ENCODE measurements at regions not wholly inside any gene's neighbourhood (a gene's known extent, or its start where the extent isn't known, plus 50 kb on each side); places are given as distances from the start of the nearest gene placed in this dataset.
A peak's percentile ranks its signal among the peaks of the same experiment; 100 is the strongest.

DNA sequence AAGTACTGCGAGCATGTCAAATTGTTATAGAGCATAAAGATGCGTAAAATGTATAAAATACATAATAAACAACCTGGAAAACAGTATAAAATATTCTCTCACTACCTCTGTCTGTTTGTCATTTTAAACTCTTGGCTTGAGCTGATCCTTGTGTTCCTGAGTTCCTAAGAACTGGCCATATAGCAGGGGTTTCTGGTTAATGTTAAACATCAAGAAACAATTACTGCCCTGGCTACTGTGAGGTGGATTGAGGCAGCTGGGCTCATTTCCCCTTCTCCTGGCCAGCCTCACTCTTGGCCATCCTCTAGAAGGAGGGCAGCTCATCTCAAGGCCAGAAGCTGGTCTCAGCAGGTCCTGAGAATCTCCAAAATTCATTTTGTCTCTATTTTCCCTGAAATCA, 297.3 kb upstream of the USP24 start (continued):
- TF ChIP-seq POLR2A (IDR thresholded peaks at IDR 0.05; ENCODE audit: low read length) (no peak), GATA3 (IDR thresholded peaks at IDR 0.05; ENCODE audit: borderline replicate concordance) (no peak), FOSB (CRISPR knock-in tag; IDR thresholded peaks at IDR 0.05) (no peak)

GRCh38 chr1:55507578-55507931, 292.4 kb upstream of the USP24 start:
- peak overlapping the region; percentile 26; the same call in 1 of the 3 replicates for H3K4me3 ChIP-seq
- DNase-seq (ENCODE audit: low read depth in 1 of 2, low spot score in 1 of 2) (peak; percentile 7 to 53), FAIRE-seq (no peak), ATAC-seq (peak; percentile 68)
- ChIA-PET POLR2A (interaction anchor here (1.0 to 1.8 kb wide), 4 partner anchors 59 to 1072 kb away, joined by 3 to 9 read pairs (median 4); partner anchors contain the start of gene PLPP3), CTCF (interaction anchor here (1.4 to 2.1 kb wide), 2 partner anchors 63 to 1072 kb away, joined by 6 read pairs; partner anchors contain the start of gene PLPP3)
- H3K27ac ChIP-seq = peak overlapping the region; percentile 89 to 97
- H3K4me1 ChIP-seq = peaks cover 58% of the 10 kb centered on the region
- peak overlapping the region; percentile 89 for H3K4me2 ChIP-seq
- TF ChIP-seq CBX8 (IDR thresholded peaks at IDR 0.05) (no peak), HOXA7 (CRISPR knock-in tag; IDR thresholded peaks at IDR 0.05) (no peak), EHF (CRISPR knock-in tag; IDR thresholded peaks at IDR 0.05) (no peak), KDM5A (IDR thresholded peaks at IDR 0.05) (no peak), BHLHE40 (IDR thresholded peaks at IDR 0.05; ENCODE audit: low read depth, low read length) (no peak), ZNF302 (CRISPR knock-in tag; IDR thresholded peaks at IDR 0.05) (no peak), JUNB (IDR thresholded peaks at IDR 0.05) (no peak), TP53 (CRISPR knock-in tag; IDR thresholded peaks at IDR 0.05) (no peak), NR3C1 (IDR thresholded peaks at IDR 0.05) (no peak), ESRRA (IDR thresholded peaks at IDR 0.05; ENCODE audit: borderline replicate concordance, low read length) (no peak), CEBPB (IDR thresholded peaks at IDR 0.05) (no peak), HEYL (CRISPR knock-in tag; IDR thresholded peaks at IDR 0.05) (no peak), MYC (IDR thresholded peaks at IDR 0.05; ENCODE audit: borderline replicate concordance, low read length) (no peak), RARB (CRISPR knock-in tag; IDR thresholded peaks at IDR 0.05) (no peak), PHF8 (IDR thresholded peaks at IDR 0.05; ENCODE audit: borderline replicate concordance, low read depth) (no peak)
- TF ChIP-seq, protein P1, sequence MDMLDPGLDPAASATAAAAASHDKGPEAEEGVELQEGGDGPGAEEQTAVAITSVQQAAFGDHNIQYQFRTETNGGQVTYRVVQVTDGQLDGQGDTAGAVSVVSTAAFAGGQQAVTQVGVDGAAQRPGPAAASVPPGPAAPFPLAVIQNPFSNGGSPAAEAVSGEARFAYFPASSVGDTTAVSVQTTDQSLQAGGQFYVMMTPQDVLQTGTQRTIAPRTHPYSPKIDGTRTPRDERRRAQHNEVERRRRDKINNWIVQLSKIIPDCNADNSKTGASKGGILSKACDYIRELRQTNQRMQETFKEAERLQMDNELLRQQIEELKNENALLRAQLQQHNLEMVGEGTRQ (IDR thresholded peaks at IDR 0.05) = no peak
- TF ChIP-seq, protein P2, sequence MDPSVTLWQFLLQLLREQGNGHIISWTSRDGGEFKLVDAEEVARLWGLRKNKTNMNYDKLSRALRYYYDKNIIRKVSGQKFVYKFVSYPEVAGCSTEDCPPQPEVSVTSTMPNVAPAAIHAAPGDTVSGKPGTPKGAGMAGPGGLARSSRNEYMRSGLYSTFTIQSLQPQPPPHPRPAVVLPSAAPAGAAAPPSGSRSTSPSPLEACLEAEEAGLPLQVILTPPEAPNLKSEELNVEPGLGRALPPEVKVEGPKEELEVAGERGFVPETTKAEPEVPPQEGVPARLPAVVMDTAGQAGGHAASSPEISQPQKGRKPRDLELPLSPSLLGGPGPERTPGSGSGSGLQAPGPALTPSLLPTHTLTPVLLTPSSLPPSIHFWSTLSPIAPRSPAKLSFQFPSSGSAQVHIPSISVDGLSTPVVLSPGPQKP (IDR thresholded peaks at IDR 0.05; ENCODE audit: low read depth, low read length) = no peak
- 53% methylated on average over 2 of the region's 2 CpGs for WGBS (ENCODE audit: missing lambda C conversion rate)
- H3K9me3 ChIP-seq = no peaks in the 10 kb centered on the region

DNA sequence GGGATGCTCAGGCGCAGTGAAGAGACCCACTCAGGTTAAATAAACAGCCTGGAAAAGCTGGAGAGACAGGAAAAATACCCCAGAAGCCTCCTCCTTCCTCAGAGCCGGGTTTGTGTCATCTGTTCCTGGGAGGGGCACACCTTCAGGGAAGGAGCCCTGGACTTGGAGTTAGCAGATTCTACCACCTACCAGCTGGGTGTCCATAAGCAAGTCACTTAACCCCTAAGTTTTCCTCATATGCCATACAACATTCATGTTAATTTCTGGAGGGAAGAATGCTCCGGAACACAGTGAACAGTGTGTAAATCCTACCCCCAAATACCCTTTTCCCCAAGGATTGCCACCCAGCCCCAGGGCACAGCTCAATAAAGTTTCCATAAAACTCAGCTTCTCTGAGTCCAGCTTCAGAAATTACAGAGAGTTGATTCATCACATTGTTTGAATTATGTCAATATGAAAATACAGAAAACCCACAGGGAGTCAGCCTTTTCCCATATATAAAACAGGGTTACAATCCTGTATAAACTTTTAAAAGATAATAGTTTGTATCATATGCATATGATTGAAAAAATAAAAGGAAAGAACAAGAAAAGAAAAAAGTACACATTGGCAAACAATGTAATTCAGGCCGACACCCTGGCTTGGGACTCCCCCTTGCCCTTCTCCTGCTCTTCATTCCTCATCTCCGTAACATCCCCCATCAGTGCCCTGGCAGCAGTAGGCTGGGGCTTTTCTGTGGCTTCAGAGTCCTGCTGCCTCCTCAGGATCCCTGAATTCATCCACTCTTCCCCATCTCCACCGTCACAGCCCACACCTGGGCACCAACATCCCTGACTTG, 291.8 kb upstream of the USP24 start:
- Histone ChIP-seq H3K4me2 (peak overlapping the region; percentile 89), H3K4me1 (peaks cover 58% of the 10 kb centered on the region), H3K27ac (peak overlapping the region; percentile 89 to 97), H3K9me3 (no peaks in the 10 kb centered on the region), H3K4me3 (peak overlapping the region; percentile 26; the same call in 1 of the 3 replicates)
- CTCF ChIA-PET = interaction anchor here (0.8 to 2.1 kb wide), 5 partner anchors 59 to 1078 kb away, joined by 3 to 6 read pairs (median 5); partner anchors contain the start of gene PLPP3
- POLR2A ChIA-PET = interaction anchor here (1.0 to 1.8 kb wide), 4 partner anchors 59 to 1072 kb away, joined by 3 to 9 read pairs (median 4); partner anchors contain the start of gene PLPP3
- DNase-seq (ENCODE audit: low read depth in 1 of 2, low spot score in 1 of 2) = peak; percentile 44 to 78
- FAIRE-seq = no peak
- ATAC-seq = peak; percentile 85 to 90
- 0% methylated on average over 5 of the region's 6 CpGs for WGBS (ENCODE audit: missing lambda C conversion rate)
- TF ChIP-seq MAZ (IDR thresholded peaks at IDR 0.05; ENCODE audit: borderline replicate concordance, low read depth, low read length) (no peak), NPAS2 (CRISPR knock-in tag; IDR thresholded peaks at IDR 0.05; ENCODE audit: borderline replicate concordance) (no peak), HEYL (CRISPR knock-in tag; IDR thresholded peaks at IDR 0.05) (no peak), POLR2AphosphoS2 (conservative IDR thresholded peaks at IDR 0.05; ENCODE audit: low read length) (no peak), HOXB13 (CRISPR knock-in tag; IDR thresholded peaks at IDR 0.05; ENCODE audit: low read depth) (no peak), KDM5A (IDR thresholded peaks at IDR 0.05) (no peak), MAX (IDR thresholded peaks at IDR 0.05) (0 out of 2 replicates have a peak, but pooled peaks have one; percentile 33), CEBPB (IDR thresholded peaks at IDR 0.05) (peak in 1 of 2 experiments; percentile 40; a peak in 1 of 4 replicates), SREBF2 (IDR thresholded peaks at IDR 0.05) (no peak), HDAC2 (IDR thresholded peaks at IDR 0.05) (no peak), CHD4 (IDR thresholded peaks at IDR 0.05; ENCODE audit: borderline replicate concordance) (no peak), BHLHE40 (IDR thresholded peaks at IDR 0.05; ENCODE audit: low read depth, low read length) (no peak), JUNB (IDR thresholded peaks at IDR 0.05) (peak; percentile 52; the same call in 1 of the 2 replicates)
- TF ChIP-seq, protein P3, sequence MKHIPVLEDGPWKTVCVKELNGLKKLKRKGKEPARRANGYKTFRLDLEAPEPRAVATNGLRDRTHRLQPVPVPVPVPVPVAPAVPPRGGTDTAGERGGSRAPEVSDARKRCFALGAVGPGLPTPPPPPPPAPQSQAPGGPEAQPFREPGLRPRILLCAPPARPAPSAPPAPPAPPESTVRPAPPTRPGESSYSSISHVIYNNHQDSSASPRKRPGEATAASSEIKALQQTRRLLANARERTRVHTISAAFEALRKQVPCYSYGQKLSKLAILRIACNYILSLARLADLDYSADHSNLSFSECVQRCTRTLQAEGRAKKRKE (CRISPR knock-in tag; IDR thresholded peaks at IDR 0.05; ENCODE audit: low read depth) = no peak
- TF ChIP-seq, protein P1 (IDR thresholded peaks at IDR 0.05) = no peak
- TF ChIP-seq, protein P4, sequence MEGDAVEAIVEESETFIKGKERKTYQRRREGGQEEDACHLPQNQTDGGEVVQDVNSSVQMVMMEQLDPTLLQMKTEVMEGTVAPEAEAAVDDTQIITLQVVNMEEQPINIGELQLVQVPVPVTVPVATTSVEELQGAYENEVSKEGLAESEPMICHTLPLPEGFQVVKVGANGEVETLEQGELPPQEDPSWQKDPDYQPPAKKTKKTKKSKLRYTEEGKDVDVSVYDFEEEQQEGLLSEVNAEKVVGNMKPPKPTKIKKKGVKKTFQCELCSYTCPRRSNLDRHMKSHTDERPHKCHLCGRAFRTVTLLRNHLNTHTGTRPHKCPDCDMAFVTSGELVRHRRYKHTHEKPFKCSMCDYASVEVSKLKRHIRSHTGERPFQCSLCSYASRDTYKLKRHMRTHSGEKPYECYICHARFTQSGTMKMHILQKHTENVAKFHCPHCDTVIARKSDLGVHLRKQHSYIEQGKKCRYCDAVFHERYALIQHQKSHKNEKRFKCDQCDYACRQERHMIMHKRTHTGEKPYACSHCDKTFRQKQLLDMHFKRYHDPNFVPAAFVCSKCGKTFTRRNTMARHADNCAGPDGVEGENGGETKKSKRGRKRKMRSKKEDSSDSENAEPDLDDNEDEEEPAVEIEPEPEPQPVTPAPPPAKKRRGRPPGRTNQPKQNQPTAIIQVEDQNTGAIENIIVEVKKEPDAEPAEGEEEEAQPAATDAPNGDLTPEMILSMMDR (IDR thresholded peaks at IDR 0.05) = peak; percentile 30; the same call in 1 of the 3 replicates
